PC-3 (cell line): ENCODE measurements at regions not wholly inside any gene's neighbourhood (a gene's known extent, or its start where the extent isn't known, plus 50 kb on each side); places are given as distances from the start of the nearest gene placed in this dataset.
A peak's percentile ranks its signal among the peaks of the same experiment; 100 is the strongest.
"Not testable (repeated sequence)": the region's sequence is repeated elsewhere in the genome, so short reads cannot be mapped to it uniquely, and the experiment has no call there.

Experiments used
- ATAC-seq: fragments of 200-7000 bp; cut with Tn5 transposase; 2 replicates; pipeline ENCODE4 v1.9.1; 2020; ENCODE audit warnings: mild to moderate bottlenecking, moderate library complexity
- BruUV-seq: library from RNA; stranded (reverse); fragments of 400-500 nt; replicated peaks from 2 replicates; lab custom pipeline; 2021; lab: Mats Ljungman, UMichigan
- CTCF ChIA-PET: fragments of 300-600 bp; sonication (Branson Sonifier 250); formaldehyde crosslinking; loops from one replicate; lab custom pipeline; 2022; ENCODE audit warnings: antibody characterized with exemption; lab: Charles Lee
- POLR2A ChIA-PET: fragments of 300-600 bp; sonication (Branson Sonifier 250); formaldehyde crosslinking; loops from one replicate; lab custom pipeline; 2022; ENCODE audit warnings: antibody characterized with exemption; ENCODE audit not compliant: unreplicated experiment; lab: Charles Lee
- DNase-seq: peaks from one replicate; pipeline ENCODE4 v3.0.0-alpha.2; 2015
- H2AFZ ChIP-seq: fragments of 300-600 bp; sonication (generic); 2 replicates; pipeline ENCODE4 v1.6.0; 2016; ENCODE audit warnings: antibody characterized with exemption, low read length
- H3F3A ChIP-seq: fragments of 300-600 bp; sonication (generic); one replicate; pipeline ENCODE4 v1.6.0; 2017; ENCODE audit warnings: antibody characterized with exemption, low read length, control low read depth, mild to moderate bottlenecking; ENCODE audit not compliant: unreplicated experiment
- H3K27ac ChIP-seq: fragments of 300-600 bp; sonication (generic); 2 replicates; pipeline ENCODE4 v1.5.1; 2016; ENCODE audit warnings: mild to moderate bottlenecking, low read length
- H3K27me3 ChIP-seq: fragments of 300-600 bp; sonication (generic); 2 replicates; pipeline ENCODE4 v1.6.1; 2016; ENCODE audit warnings: low read length, mixed read lengths
- H3K36me3 ChIP-seq: fragments of 300-600 bp; sonication (generic); 2 replicates; pipeline ENCODE4 v1.6.1; 2016; ENCODE audit warnings: low read depth, mixed run types, low read length, mixed read lengths
- H3K4me1 ChIP-seq: fragments of 300-600 bp; sonication (generic); 2 replicates; pipeline ENCODE4 v1.5.1; 2016; ENCODE audit warnings: low read length; ENCODE audit not compliant: insufficient read depth
- H3K4me2 ChIP-seq: fragments of 300-600 bp; sonication (generic); 2 replicates; pipeline ENCODE4 v1.6.0; 2016; ENCODE audit warnings: low read length
- H3K4me3 ChIP-seq: fragments of 300-600 bp; sonication (generic); 2 replicates; pipeline ENCODE4 v1.5.1; 2016; ENCODE audit warnings: mild to moderate bottlenecking, low read length, mixed read lengths
- H3K79me2 ChIP-seq: fragments of 300-600 bp; sonication (generic); 2 replicates; pipeline ENCODE4 v1.6.1; 2017; ENCODE audit warnings: low read length, mixed read lengths
- H3K9ac ChIP-seq: fragments of 300-600 bp; sonication (generic); 2 replicates; pipeline ENCODE4 v1.6.0; 2016; ENCODE audit warnings: mild to moderate bottlenecking, low read length
- H3K9me2 ChIP-seq: fragments of 300-600 bp; sonication (generic); replicated peaks from 2 replicates; pipeline ENCODE4 v1.6.1; 2016; ENCODE audit warnings: mixed run types, low read length, mixed read lengths
- H3K9me3 ChIP-seq: fragments of 300-600 bp; sonication (generic); 2 replicates; pipeline ENCODE4 v1.6.1; 2016; ENCODE audit warnings: low read length, mixed read lengths
- H4K20me1 ChIP-seq: fragments of 300-600 bp; sonication (generic); 2 replicates; pipeline ENCODE4 v1.6.1; 2016; ENCODE audit warnings: low read length, mixed read lengths
- EZH2 ChIP-seq: fragments of 300-600 bp; sonication (generic); IDR thresholded peaks from one replicate; pipeline ENCODE4 v1.6.1; 2017; ENCODE audit warnings: antibody characterized with exemption, mild to moderate bottlenecking, low read length; ENCODE audit not compliant: unreplicated experiment
- EZH2phosphoT487 ChIP-seq: fragments of 300-600 bp; sonication (generic); IDR thresholded peaks from 2 replicates; pipeline ENCODE4 v1.6.1; 2018; ENCODE audit warnings: mild to moderate bottlenecking, antibody characterized with exemption, low read length, borderline replicate concordance
- intact Hi-C: fragments of 100-400 bp; cut with micrococcal nuclease; formaldehyde crosslinking; loops from 2 replicates; pipeline ENCODE4 v1.9.0; 2023
- TF ChIP-seq, protein P1 (sequence below): fragments of 300-600 bp; sonication (generic); conservative IDR thresholded peaks from 2 replicates; pipeline ENCODE4 v1.5.1; 2017; ENCODE audit warnings: antibody characterized with exemption, low read depth, mild to moderate bottlenecking, low read length

DNA sequence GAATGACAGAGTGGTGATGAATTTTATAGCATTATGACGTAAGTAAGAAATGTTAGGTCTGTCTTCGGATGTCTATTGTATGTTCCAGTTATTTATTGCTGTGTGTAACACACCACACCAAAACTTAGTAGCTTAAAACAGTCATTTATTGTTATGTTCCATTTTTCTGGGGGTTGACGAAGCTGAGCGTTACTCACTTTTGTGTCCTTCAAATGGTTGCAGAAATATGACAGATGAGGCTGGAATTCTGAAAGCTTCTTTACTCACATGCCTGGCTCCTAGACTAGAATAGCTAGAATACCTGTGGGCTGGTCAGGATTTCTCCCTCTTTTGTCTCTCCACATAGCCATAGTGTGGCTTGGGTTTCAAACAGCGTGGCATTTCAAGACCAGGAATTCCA lies 62.1 kb upstream of the S1PR1 start:
- H3K4me3 ChIP-seq = 0 out of 2 replicates have a peak overlapping the region, but pooled peaks have one; percentile 12
- no peaks in the 10 kb centered on the region for H3K27me3 ChIP-seq
- intact Hi-C loops = loop anchor here (2.0 kb wide), 1 partner anchor 62 kb away; the partner anchor contains the start of gene S1PR1
- ChIA-PET CTCF (interaction anchor here (0.8 to 1.3 kb wide), 3 partner anchors 64 to 114 kb away, joined by 3 to 7 read pairs (median 3); no protein-coding TSS in a partner anchor), POLR2A (interaction anchor here (0.6 kb wide), 1 partner anchor 266 kb away, joined by 5 read pairs; no protein-coding TSS in a partner anchor)
- H3K9me2 ChIP-seq = no peaks in the 10 kb centered on the region
- peak overlapping the region; percentile 71 for H3K27ac ChIP-seq
- ATAC-seq (peak; percentile 92), DNase-seq (peak; percentile 92)
- H3K9me3 ChIP-seq = no peaks in the 10 kb centered on the region
- H3K9ac ChIP-seq = no peak overlapping the region
- H3K4me2 ChIP-seq = peak overlapping the region; percentile 73
- no TSS peak for BruUV-seq
- no peaks in the 10 kb centered on the region for H3K36me3 ChIP-seq
- peaks cover 16% of the 10 kb centered on the region for H3K4me1 ChIP-seq
- TF ChIP-seq EZH2 (no peak), EZH2phosphoT487 (no peak)
- TF ChIP-seq, protein P1, sequence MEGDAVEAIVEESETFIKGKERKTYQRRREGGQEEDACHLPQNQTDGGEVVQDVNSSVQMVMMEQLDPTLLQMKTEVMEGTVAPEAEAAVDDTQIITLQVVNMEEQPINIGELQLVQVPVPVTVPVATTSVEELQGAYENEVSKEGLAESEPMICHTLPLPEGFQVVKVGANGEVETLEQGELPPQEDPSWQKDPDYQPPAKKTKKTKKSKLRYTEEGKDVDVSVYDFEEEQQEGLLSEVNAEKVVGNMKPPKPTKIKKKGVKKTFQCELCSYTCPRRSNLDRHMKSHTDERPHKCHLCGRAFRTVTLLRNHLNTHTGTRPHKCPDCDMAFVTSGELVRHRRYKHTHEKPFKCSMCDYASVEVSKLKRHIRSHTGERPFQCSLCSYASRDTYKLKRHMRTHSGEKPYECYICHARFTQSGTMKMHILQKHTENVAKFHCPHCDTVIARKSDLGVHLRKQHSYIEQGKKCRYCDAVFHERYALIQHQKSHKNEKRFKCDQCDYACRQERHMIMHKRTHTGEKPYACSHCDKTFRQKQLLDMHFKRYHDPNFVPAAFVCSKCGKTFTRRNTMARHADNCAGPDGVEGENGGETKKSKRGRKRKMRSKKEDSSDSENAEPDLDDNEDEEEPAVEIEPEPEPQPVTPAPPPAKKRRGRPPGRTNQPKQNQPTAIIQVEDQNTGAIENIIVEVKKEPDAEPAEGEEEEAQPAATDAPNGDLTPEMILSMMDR = no peak
- peak overlapping the region; percentile 11; the same call in 1 of the 2 replicates for H2AFZ ChIP-seq
- no peaks in the 10 kb centered on the region for H4K20me1 ChIP-seq
- no peaks in the 10 kb centered on the region for H3F3A ChIP-seq
- no peaks in the 10 kb centered on the region for H3K79me2 ChIP-seq

DNA sequence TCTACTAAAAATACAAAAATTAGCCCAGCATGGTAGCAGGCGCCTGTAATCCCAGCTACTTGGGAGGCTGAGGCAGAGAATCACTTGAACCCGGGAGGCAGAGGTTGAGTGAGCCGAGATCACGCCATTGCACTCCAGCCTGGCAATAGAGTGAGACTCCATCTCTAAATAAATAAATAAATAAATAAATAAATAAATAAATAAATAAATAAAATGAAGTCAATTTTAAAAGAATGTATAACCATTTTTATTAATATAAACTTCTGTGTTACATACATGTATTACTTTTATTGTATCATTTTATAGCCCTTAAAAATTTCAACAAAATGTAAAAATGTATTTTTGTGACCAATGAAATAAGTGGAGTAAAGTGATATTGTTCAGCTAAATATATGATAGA lies 62.5 kb upstream of the S1PR1 start:
- not testable (repeated sequence) for H3F3A ChIP-seq, H3K79me2 ChIP-seq, BruUV-seq, H3K27me3 ChIP-seq, H3K9me2 ChIP-seq, H3K27ac ChIP-seq, H4K20me1 ChIP-seq, DNase-seq, ATAC-seq, H3K9ac ChIP-seq, H3K9me3 ChIP-seq, H2AFZ ChIP-seq, H3K4me3 ChIP-seq, H3K36me3 ChIP-seq
- intact Hi-C loops = loop anchor here (2.0 kb wide), 1 partner anchor 63 kb away; the partner anchor contains the start of gene S1PR1
- CTCF ChIA-PET = interaction anchor here (0.8 to 1.3 kb wide), 3 partner anchors 64 to 114 kb away, joined by 3 to 7 read pairs (median 3); no protein-coding TSS in a partner anchor
- Histone ChIP-seq H3K4me1 (peaks cover 16% of the 10 kb centered on the region), H3K4me2 (peak overlapping the region; percentile 73; the same call in 1 of the 2 replicates)
- POLR2A ChIA-PET = interaction anchor here (0.6 kb wide), 1 partner anchor 266 kb away, joined by 5 read pairs; no protein-coding TSS in a partner anchor

DNA sequence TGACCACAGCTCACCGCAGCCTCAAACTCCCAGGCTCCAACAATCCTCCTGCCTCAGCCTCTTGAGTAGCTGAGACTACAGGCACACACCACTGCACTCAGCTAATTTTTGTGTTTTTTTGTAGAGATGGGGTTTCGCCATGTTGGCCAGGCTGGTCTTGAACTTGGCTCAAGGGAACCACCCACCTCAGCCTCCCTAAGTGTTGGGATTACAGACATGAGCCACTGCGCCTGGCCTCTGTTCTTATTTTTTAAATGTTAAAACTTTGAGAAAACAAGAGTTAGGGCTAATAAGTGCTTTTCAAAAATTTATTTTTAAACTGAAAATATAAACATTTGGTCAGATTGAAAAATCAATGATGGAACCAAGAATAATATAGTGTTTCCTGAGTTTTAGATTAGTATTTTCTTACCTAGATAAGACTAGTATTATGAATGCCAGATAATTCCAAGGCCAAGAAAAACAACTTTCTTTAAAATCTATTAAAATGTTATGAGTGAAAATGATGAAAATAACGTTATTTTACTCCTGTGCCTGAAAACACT lies 66.2 kb upstream of the S1PR1 start:
- Histone ChIP-seq H3K9ac (no peak overlapping the region), H3K4me2 (no peak overlapping the region), H3K79me2 (no peaks in the 10 kb centered on the region), H3K4me3 (no peak overlapping the region), H3K36me3 (no peaks in the 10 kb centered on the region), H3K4me1 (peaks cover 8% of the 10 kb centered on the region), H3F3A (no peaks in the 10 kb centered on the region), H3K27me3 (no peaks in the 10 kb centered on the region), H3K27ac (no peak overlapping the region), H3K9me3 (no peaks in the 10 kb centered on the region), H2AFZ (no peak overlapping the region), H4K20me1 (no peaks in the 10 kb centered on the region), H3K9me2 (no peaks in the 10 kb centered on the region)
- no peak for TF ChIP-seq EZH2
- TF ChIP-seq, protein P1 = no peak
- TF ChIP-seq EZH2phosphoT487 = no peak
- no TSS peak for BruUV-seq
- POLR2A ChIA-PET = no interaction called here
- CTCF ChIA-PET = no interaction called here
- ATAC-seq (no peak), DNase-seq (no peak)
- intact Hi-C loops = no loop called here
